WERI-Rb-1 (cell line): ENCODE measurements at regions not wholly inside any gene's neighbourhood (a gene's known extent, or its start where the extent isn't known, plus 50 kb on each side); places are given as distances from the start of the nearest gene placed in this dataset.
"Not testable (repeated sequence)": the region's sequence is repeated elsewhere in the genome, so short reads cannot be mapped to it uniquely, and the experiment has no call there.

Experiments used
- DNase-seq: peaks from one replicate; pipeline ENCODE4 v3.0.0-alpha.2; 2020
- H3K27ac ChIP-seq: fragments of 250-450 bp; sonication (Bioruptor Pico); 2 replicates; pipeline ENCODE4 v1.5.1; 2020; ENCODE audit warnings: mild to moderate bottlenecking, moderate library complexity
- H3K27me3 ChIP-seq: fragments of 250-450 bp; sonication (Bioruptor Pico); 2 replicates; pipeline ENCODE4 v1.5.1; 2021; ENCODE audit warnings: mild to moderate bottlenecking, low read depth, moderate library complexity; ENCODE audit not compliant: insufficient read depth, severe bottlenecking
- H3K36me3 ChIP-seq: fragments of 250-450 bp; sonication (Bioruptor Pico); 2 replicates; pipeline ENCODE4 v1.5.1; 2020; ENCODE audit warnings: mild to moderate bottlenecking, moderate library complexity
- H3K4me3 ChIP-seq: 2 replicates; pipeline ENCODE4 v1.5.1; 2011; ENCODE audit warnings: low read depth, mild to moderate bottlenecking, control low read depth, low read length
- H3K9me3 ChIP-seq: fragments of 250-450 bp; sonication (Bioruptor Pico); 2 replicates; pipeline ENCODE4 v1.5.1; 2021; ENCODE audit warnings: mild to moderate bottlenecking, moderate library complexity; ENCODE audit not compliant: severe bottlenecking
- CTCF ChIP-seq: IDR thresholded peaks from 2 replicates; pipeline ENCODE4 v1.5.1; 2011; ENCODE audit warnings: low read depth, mild to moderate bottlenecking, control low read depth, inconsistent platforms, low read length

GRCh38 chr10:11670381-11670780 lies 58.9 kb upstream of the USP6NL start:
- no peak for TF ChIP-seq CTCF
- H3K27me3 ChIP-seq: no peaks in the 10 kb centered on the region
- no peaks in the 10 kb centered on the region for H3K36me3 ChIP-seq
- H3K9me3 ChIP-seq: no peaks in the 10 kb centered on the region
- no peak overlapping the region for H3K27ac ChIP-seq
- H3K4me3 ChIP-seq: no peak overlapping the region
- DNase-seq: no peak

- H3K4me3 ChIP-seq: no peak overlapping the region
- no peak for TF ChIP-seq CTCF
- no peaks in the 10 kb centered on the region for H3K27me3 ChIP-seq
- no peaks in the 10 kb centered on the region for H3K9me3 ChIP-seq
- DNase-seq: no peak
- no peak overlapping the region for H3K27ac ChIP-seq
- H3K36me3 ChIP-seq: no peaks in the 10 kb centered on the region
These were observed 57.6 kb upstream of the USP6NL start for GRCh38 chr10:11668847-11669610.

- H3K36me3 ChIP-seq: no peaks in the 10 kb centered on the region
- no peak overlapping the region for H3K27ac ChIP-seq
- no peaks in the 10 kb centered on the region for H3K9me3 ChIP-seq
- H3K4me3 ChIP-seq: no peak overlapping the region
- no peaks in the 10 kb centered on the region for H3K27me3 ChIP-seq
- no peak for DNase-seq
- TF ChIP-seq CTCF: no peak
These were observed 56.3 kb upstream of the USP6NL start for GRCh38 chr10:11667756-11668155.

- no peaks in the 10 kb centered on the region for H3K9me3 ChIP-seq
- H3K4me3 ChIP-seq: no peak overlapping the region
- H3K27me3 ChIP-seq: no peaks in the 10 kb centered on the region
- H3K27ac ChIP-seq: no peak overlapping the region
- no peak for TF ChIP-seq CTCF
- H3K36me3 ChIP-seq: no peaks in the 10 kb centered on the region
- no peak for DNase-seq
These were observed 52.5 kb upstream of the USP6NL start for GRCh38 chr10:11663763-11664555.

GRCh38 chr10:11663126-11663515 lies 51.7 kb upstream of the USP6NL start:
- not testable (repeated sequence) for H3K9me3 ChIP-seq, H3K27me3 ChIP-seq, H3K36me3 ChIP-seq, H3K27ac ChIP-seq, DNase-seq, H3K4me3 ChIP-seq

GRCh38 chr10:11661441-11661840 lies 50.0 kb upstream of the USP6NL start:
- no peaks in the 10 kb centered on the region for H3K27me3 ChIP-seq
- TF ChIP-seq CTCF: no peak
- no peaks in the 10 kb centered on the region for H3K9me3 ChIP-seq
- H3K4me3 ChIP-seq: no peak overlapping the region
- no peaks in the 10 kb centered on the region for H3K36me3 ChIP-seq
- no peak overlapping the region for H3K27ac ChIP-seq
- DNase-seq: no peak
